K562 (cell line): ENCODE measurements at regions not wholly inside any gene's neighbourhood (a gene's known extent, or its start where the extent isn't known, plus 50 kb on each side); places are given as distances from the start of the nearest gene placed in this dataset.

ENCODE experiments used
- ATAC-seq: fragments of 200-7000 bp; cut with Tn5 transposase; 3 replicates; pipeline ENCODE4 v1.9.1; 2020; ENCODE audit warnings: moderate library complexity
- BruUV-seq: library from RNA; stranded (reverse); fragments of 400-500 nt; replicated peaks from 2 replicates; lab custom pipeline; 2021; lab: Mats Ljungman, UMichigan
- CTCF ChIA-PET: fragments of 300-600 bp; formaldehyde crosslinking; extraction: SDS; loops from one replicate; lab custom pipeline; 2021; ENCODE audit warnings: low intra/inter-chr PET ratio; lab: Yijun Ruan, JAX
- POLR2A ChIA-PET: fragments of 300-600, 350-650 bp; sonication (Branson Sonifier 250); formaldehyde crosslinking; extraction: SDS; loops from one replicate; lab custom pipeline; 2021; ENCODE audit warnings: antibody characterized with exemption, inconsistent platforms; lab: Yijun Ruan, JAX
- DNase-seq, 4 experiments: peaks; one replicate each; pipeline versions ENCODE4 v3.0.0 to v3.0.0-alpha.2; 2011 to 2018; ENCODE audit warnings: low spot score in 3 of 4, mixed read lengths in 3 of 4; ENCODE audit errors: extremely low read depth in 1 of 4
- FAIRE-seq: peaks from 2 replicates; lab custom pipeline; 2011; peaks lifted over from hg19 to GRCh38; lab: Jason Lieb, UNC
- H2AFZ ChIP-seq: 2 replicates; pipeline ENCODE4 v1.6.0; 2011; ENCODE audit warnings: low read depth, low read length, control low read depth, inconsistent platforms
- H3K27ac ChIP-seq: fragments of 200-600 bp; 3 replicates; pipeline ENCODE4 v1.8.0; 2011; ENCODE audit warnings: low read depth, mild to moderate bottlenecking, control low read depth, inconsistent platforms, low read length, moderate library complexity, mixed read lengths; ENCODE audit errors: extremely low read depth
- H3K27me3 ChIP-seq, 2 experiments: fragments of 300-600 bp in 1 of 2; 2 replicates in 1 of 2; 3 replicates in 1 of 2; pipeline versions ENCODE4 v1.6.0 to v1.8.0; 2011; ENCODE audit warnings: inconsistent platforms in 2 of 2, low read length in 2 of 2, mild to moderate bottlenecking in 1 of 2, mixed read lengths in 1 of 2, moderate library complexity in 1 of 2; ENCODE audit not compliant: control insufficient read depth in 2 of 2, insufficient read depth in 2 of 2
- H3K36me3 ChIP-seq: fragments of 300-600 bp; 3 replicates; pipeline ENCODE4 v1.8.0; 2011; ENCODE audit warnings: mild to moderate bottlenecking, low read length, inconsistent platforms; ENCODE audit not compliant: control insufficient read depth, insufficient read depth
- H3K4me1 ChIP-seq, 2 experiments: fragments of 200-600 bp in 1 of 2; replicated peaks in 1 of 2; 2 replicates in 1 of 2; 3 replicates in 1 of 2; pipeline versions ENCODE4 v1.5.1 to v1.8.0; 2011; ENCODE audit warnings: inconsistent platforms in 2 of 2, low read length in 2 of 2, mild to moderate bottlenecking in 1 of 2, mixed read lengths in 1 of 2, moderate library complexity in 1 of 2; ENCODE audit not compliant: control insufficient read depth in 2 of 2, insufficient read depth in 2 of 2
- H3K4me2 ChIP-seq: 2 replicates; pipeline ENCODE4 v1.6.1; 2011; ENCODE audit warnings: low read length, control low read depth, inconsistent platforms, mixed read lengths; ENCODE audit not compliant: insufficient read depth
- H3K4me3 ChIP-seq: fragments of 200-600 bp; sonication (generic), shearing (Covaris generic); 2 replicates; pipeline ENCODE4 v1.5.1; 2016; ENCODE audit warnings: control low read depth, inconsistent platforms
- H3K79me2 ChIP-seq: fragments of 200-600 bp; 3 replicates; pipeline ENCODE4 v1.8.0; 2011; ENCODE audit warnings: low read length, inconsistent platforms; ENCODE audit not compliant: control insufficient read depth, insufficient read depth
- H3K9ac ChIP-seq, 2 experiments: 2 replicates each; pipeline versions ENCODE4 v1.6.0 to v1.6.1; 2011; ENCODE audit warnings: low read depth in 2 of 2, low read length in 2 of 2, control low read depth in 1 of 2, inconsistent platforms in 1 of 2, mild to moderate bottlenecking in 1 of 2, mixed read lengths in 1 of 2; ENCODE audit not compliant: insufficient read depth in 1 of 2
- H3K9me1 ChIP-seq: one replicate; pipeline ENCODE4 v1.6.0; 2011; ENCODE audit warnings: inconsistent platforms, mild to moderate bottlenecking, low read length, moderate library complexity; ENCODE audit not compliant: control insufficient read depth, insufficient read depth
- H3K9me3 ChIP-seq: replicated peaks from 2 replicates; pipeline ENCODE4 v1.5.1; 2011; ENCODE audit warnings: low read depth, low read length, inconsistent platforms; ENCODE audit not compliant: control insufficient read depth, insufficient read depth
- H4K20me1 ChIP-seq: replicated peaks from 2 replicates; pipeline ENCODE4 v1.6.1; 2011; ENCODE audit warnings: low read length, inconsistent platforms, mixed read lengths; ENCODE audit not compliant: control insufficient read depth, insufficient read depth
- ARNT ChIP-seq, 2 experiments: fragments of 450-650 bp; IDR thresholded peaks; 2 replicates each; pipeline ENCODE4 v1.6.1; 2016; ENCODE audit warnings: mild to moderate bottlenecking in 1 of 2
- BRF2 ChIP-seq: IDR thresholded peaks from 3 replicates; pipeline ENCODE4 v1.6.1; 2011; ENCODE audit warnings: borderline replicate concordance, mild to moderate bottlenecking; ENCODE audit not compliant: insufficient read length, insufficient read depth
- CTCF ChIP-seq, 3 experiments: IDR thresholded peaks in 2 of 3; conservative IDR thresholded peaks in 1 of 3; 2 replicates each; pipeline ENCODE4 v1.5.1; 2011 to 2012; ENCODE audit warnings: low read length in 3 of 3, mild to moderate bottlenecking in 3 of 3, control low read depth in 2 of 3, improper control_type of control experiment in 1 of 3, inconsistent platforms in 1 of 3, low read depth in 1 of 3, mixed read lengths in 1 of 3, moderate library complexity in 1 of 3; ENCODE audit not compliant: insufficient read depth in 2 of 3
- RFX5 ChIP-seq: IDR thresholded peaks from 2 replicates; pipeline ENCODE4 v1.6.1; 2011; ENCODE audit warnings: low read depth, mild to moderate bottlenecking, improper control_type of control experiment, low read length
- SMAD2 ChIP-seq: fragments of 150-350 bp; IDR thresholded peaks from 2 replicates; pipeline ENCODE4 v1.6.1; 2014; ENCODE audit warnings: low read depth, mild to moderate bottlenecking, low read length
- SMARCB1 ChIP-seq: IDR thresholded peaks from 2 replicates; pipeline ENCODE4 v1.6.1; 2011; ENCODE audit warnings: improper control_type of control experiment, low read depth; ENCODE audit not compliant: insufficient read length
- STAT5A ChIP-seq: IDR thresholded peaks from 2 replicates; pipeline ENCODE4 v1.6.1; 2012; ENCODE audit warnings: low read length, inconsistent platforms, borderline replicate concordance
- ZNF140 ChIP-seq: fragments of 250-450 bp; sonication (Bioruptor Pico); IDR thresholded peaks from 2 replicates; pipeline ENCODE4 v1.8.0; 2021; ENCODE audit warnings: moderate library complexity, mild to moderate bottlenecking, inconsistent platforms
- ZNF280B ChIP-seq: fragments of 250-450 bp; sonication (Bioruptor Pico); IDR thresholded peaks from 2 replicates; pipeline ENCODE4 v1.5.1; 2021; ENCODE audit warnings: mild to moderate bottlenecking
- ZNF589 ChIP-seq: fragments of 200-800 bp; sonication (Bioruptor generic); IDR thresholded peaks from 2 replicates; pipeline ENCODE4 v1.6.1; 2016; ENCODE audit warnings: low read depth, missing genetic modification characterization, missing compliant biosample characterization
- ZNF699 ChIP-seq: fragments of 250-450 bp; sonication (Bioruptor Pico); IDR thresholded peaks from 2 replicates; pipeline ENCODE4 v1.8.0; 2021; ENCODE audit warnings: mild to moderate bottlenecking, moderate library complexity; ENCODE audit not compliant: insufficient replicate concordance
- WGBS: fragments of 100-300 bp; shearing (Covaris generic); methylation state at CpG from one replicate; pipeline ENCODE4 v1.1.6; 2016; ENCODE audit warnings: low coverage, mixed read lengths; ENCODE audit not compliant: insufficient coverage; ENCODE audit errors: missing lambda C conversion rate; 5-methylcytosine and 5-hydroxymethylcytosine counted together
- in situ Hi-C: fragments of 300-500 bp; cut with MboI; formaldehyde crosslinking; loops from 4 replicates; pipeline ENCODE4 v1.15.0; 2018; ENCODE audit warnings: inconsistent platforms, mixed read lengths
- intact Hi-C: fragments of 100-400 bp; cut with micrococcal nuclease; formaldehyde crosslinking; loops from 2 replicates; pipeline ENCODE4 v1.14.2; 2022

GRCh38 chr14:88931321-88932110, 107.1 kb downstream of the TTC8 start:
- no peaks in the 10 kb centered on the region for H3K4me1 ChIP-seq
- ChIA-PET POLR2A (no interaction called here), CTCF (no interaction called here)
- H4K20me1 ChIP-seq, result no peaks in the 10 kb centered on the region
- TF ChIP-seq ZNF589, result no peak
- no peak for TF ChIP-seq ZNF699 (CRISPR knock-in tag)
- no peak for TF ChIP-seq SMARCB1
- TF ChIP-seq ARNT (IDR thresholded peaks at IDR 0.05), result no peak
- TF ChIP-seq STAT5A, result no peak
- no peak for TF ChIP-seq RFX5
- TF ChIP-seq CTCF (IDR thresholded peaks at IDR 0.05 in 2 of 3, conservative IDR thresholded peaks at IDR 0.05 in 1 of 3; ENCODE audit: insufficient read depth in 2 of 3, low read depth in 1 of 3, low read length in 3 of 3), result no peak
- TF ChIP-seq ZNF140 (CRISPR knock-in tag), result no peak
- no peak for TF ChIP-seq BRF2
- no peak for TF ChIP-seq ZNF280B (CRISPR knock-in tag)
- no peak for TF ChIP-seq SMAD2
- H3K9ac ChIP-seq, result no peak overlapping the region
- DNase-seq (no peak), ATAC-seq (no peak), FAIRE-seq (no peak)
- in situ Hi-C loops (no loop called here), intact Hi-C loops (no loop called here)
- no peak overlapping the region for H3K27ac ChIP-seq
- H3K4me3 ChIP-seq, result no peak overlapping the region
- H3K27me3 ChIP-seq, result no peaks in the 10 kb centered on the region
- H3K79me2 ChIP-seq, result no peaks in the 10 kb centered on the region
- no peak overlapping the region for H3K4me2 ChIP-seq
- no peak overlapping the region for H2AFZ ChIP-seq
- WGBS, result 0% methylated on average over 11 of the region's 11 CpGs
- H3K36me3 ChIP-seq, result no peaks in the 10 kb centered on the region
- BruUV-seq, result no TSS peak
- H3K9me3 ChIP-seq, result no peaks in the 10 kb centered on the region
- H3K9me1 ChIP-seq, result no peaks in the 10 kb centered on the region
